Esophagus muscularis mucosa (tissue), 4 donors: ENCODE measurements at regions not wholly inside any gene's neighbourhood (a gene's known extent, or its start where the extent isn't known, plus 50 kb on each side); places are given as distances from the start of the nearest gene placed in this dataset.

Experiments used
- DNase-seq: peaks from one replicate; pipeline ENCODE4 v3.0.0-alpha.2; 2017; ENCODE audit errors: extremely low spot score
- H3K27ac ChIP-seq, 4 donors: fragments of 200-600 bp; sonication (generic); replicated peaks in 1 of 4; 1 replicate in 3 of 4; 2 replicates in 1 of 4; pipeline ENCODE4 v1.5.1; 2016 to 2019; ENCODE audit warnings: mild to moderate bottlenecking in 1 of 4
- H3K27me3 ChIP-seq, 4 donors: fragments of 200-600 bp; sonication (generic); one replicate each; pipeline versions ENCODE4 v1.5.1 to v1.6.0; 2016 to 2019
- H3K36me3 ChIP-seq, 4 donors: fragments of 200-600 bp; sonication (generic); one replicate each; pipeline ENCODE4 v1.5.1; 2016 to 2019
- H3K4me1 ChIP-seq, 4 donors: fragments of 200-600 bp; sonication (generic); one replicate each; pipeline ENCODE4 v1.5.1; 2016 to 2019
- H3K4me3 ChIP-seq, 4 donors: fragments of 200-600 bp; sonication (generic); 1 replicate in 2 of 4; 2 replicates in 2 of 4; pipeline ENCODE4 v1.5.1; 2016 to 2019; ENCODE audit warnings: mild to moderate bottlenecking in 4 of 4, moderate library complexity in 1 of 4
- H3K9me3 ChIP-seq, 4 donors: fragments of 200-600 bp; sonication (generic); 1 replicate in 3 of 4; 2 replicates in 1 of 4; pipeline ENCODE4 v1.5.1; 2016 to 2019
- EP300 ChIP-seq: sonication (generic); formaldehyde crosslinking; IDR thresholded peaks from one replicate; pipeline ENCODE4 v1.6.1; 2017; ENCODE audit warnings: antibody characterized with exemption
- POLR2A ChIP-seq: fragments of 450-650 bp; IDR thresholded peaks from one replicate; pipeline ENCODE4 v1.6.1; 2017; ENCODE audit warnings: antibody characterized with exemption, moderate library complexity, mild to moderate bottlenecking, low read depth
- POLR2AphosphoS5 ChIP-seq, 2 donors: sonication (generic); formaldehyde crosslinking; IDR thresholded peaks; one replicate each; pipeline ENCODE4 v1.6.1; 2017; ENCODE audit warnings: antibody characterized with exemption in 2 of 2
- WGBS: methylation state at CpG from one replicate; pipeline ENCODE4 v1.1.5; 2018; 5-methylcytosine and 5-hydroxymethylcytosine counted together
- intact Hi-C: fragments of 100-400 bp; cut with DNase I; formaldehyde crosslinking; loops from one replicate; pipeline ENCODE4 v1.15.1; 2023
- TF ChIP-seq, protein P1 (sequence below), 3 experiments: fragments of 200-600 bp in 2 of 3; fragments of 450-650 bp in 1 of 3; sonication (generic) in 2 of 3; IDR thresholded peaks; one replicate each; pipeline ENCODE4 v1.5.1; 2017 to 2019; ENCODE audit warnings: antibody characterized with exemption in 3 of 3, mild to moderate bottlenecking in 2 of 3, moderate library complexity in 1 of 3

DNA sequence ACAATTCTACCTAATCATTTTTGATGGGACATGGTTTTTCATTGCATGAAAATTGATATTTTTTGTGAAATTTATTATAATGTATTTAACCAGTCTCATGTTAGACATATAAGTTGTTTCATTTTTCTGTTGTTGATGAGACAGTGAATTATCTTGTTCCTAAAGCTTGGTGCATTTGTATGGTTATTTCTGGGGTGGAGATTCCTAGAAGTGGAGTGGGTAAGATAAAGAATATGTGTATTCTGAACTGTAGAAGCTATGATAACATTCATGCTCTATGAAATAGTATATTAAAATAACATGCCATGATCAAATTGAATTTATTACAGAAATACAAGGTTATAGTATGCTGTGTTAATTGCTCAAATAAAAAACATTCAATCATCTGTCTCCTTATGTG is 69.2 kb downstream of the BOLA3 start:
- DNase-seq, result no peak
- Histone ChIP-seq H3K9me3 (no peaks in the 10 kb centered on the region), H3K27me3 (no peaks in the 10 kb centered on the region), H3K4me1 (peaks cover 6 to 26% (median 11%) of the 10 kb centered on the region in 4 donors), H3K27ac (no peak overlapping the region), H3K4me3 (no peak overlapping the region), H3K36me3 (peaks cover 0 to 38% (median 8%) of the 10 kb centered on the region in 4 donors)
- TF ChIP-seq POLR2A (no peak), POLR2AphosphoS5 (IDR thresholded peaks at IDR 0.05) (no peak), EP300 (no peak)
- TF ChIP-seq, protein P1, sequence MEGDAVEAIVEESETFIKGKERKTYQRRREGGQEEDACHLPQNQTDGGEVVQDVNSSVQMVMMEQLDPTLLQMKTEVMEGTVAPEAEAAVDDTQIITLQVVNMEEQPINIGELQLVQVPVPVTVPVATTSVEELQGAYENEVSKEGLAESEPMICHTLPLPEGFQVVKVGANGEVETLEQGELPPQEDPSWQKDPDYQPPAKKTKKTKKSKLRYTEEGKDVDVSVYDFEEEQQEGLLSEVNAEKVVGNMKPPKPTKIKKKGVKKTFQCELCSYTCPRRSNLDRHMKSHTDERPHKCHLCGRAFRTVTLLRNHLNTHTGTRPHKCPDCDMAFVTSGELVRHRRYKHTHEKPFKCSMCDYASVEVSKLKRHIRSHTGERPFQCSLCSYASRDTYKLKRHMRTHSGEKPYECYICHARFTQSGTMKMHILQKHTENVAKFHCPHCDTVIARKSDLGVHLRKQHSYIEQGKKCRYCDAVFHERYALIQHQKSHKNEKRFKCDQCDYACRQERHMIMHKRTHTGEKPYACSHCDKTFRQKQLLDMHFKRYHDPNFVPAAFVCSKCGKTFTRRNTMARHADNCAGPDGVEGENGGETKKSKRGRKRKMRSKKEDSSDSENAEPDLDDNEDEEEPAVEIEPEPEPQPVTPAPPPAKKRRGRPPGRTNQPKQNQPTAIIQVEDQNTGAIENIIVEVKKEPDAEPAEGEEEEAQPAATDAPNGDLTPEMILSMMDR (IDR thresholded peaks at IDR 0.05), result no peak
- intact Hi-C loops, result no loop called here

DNA sequence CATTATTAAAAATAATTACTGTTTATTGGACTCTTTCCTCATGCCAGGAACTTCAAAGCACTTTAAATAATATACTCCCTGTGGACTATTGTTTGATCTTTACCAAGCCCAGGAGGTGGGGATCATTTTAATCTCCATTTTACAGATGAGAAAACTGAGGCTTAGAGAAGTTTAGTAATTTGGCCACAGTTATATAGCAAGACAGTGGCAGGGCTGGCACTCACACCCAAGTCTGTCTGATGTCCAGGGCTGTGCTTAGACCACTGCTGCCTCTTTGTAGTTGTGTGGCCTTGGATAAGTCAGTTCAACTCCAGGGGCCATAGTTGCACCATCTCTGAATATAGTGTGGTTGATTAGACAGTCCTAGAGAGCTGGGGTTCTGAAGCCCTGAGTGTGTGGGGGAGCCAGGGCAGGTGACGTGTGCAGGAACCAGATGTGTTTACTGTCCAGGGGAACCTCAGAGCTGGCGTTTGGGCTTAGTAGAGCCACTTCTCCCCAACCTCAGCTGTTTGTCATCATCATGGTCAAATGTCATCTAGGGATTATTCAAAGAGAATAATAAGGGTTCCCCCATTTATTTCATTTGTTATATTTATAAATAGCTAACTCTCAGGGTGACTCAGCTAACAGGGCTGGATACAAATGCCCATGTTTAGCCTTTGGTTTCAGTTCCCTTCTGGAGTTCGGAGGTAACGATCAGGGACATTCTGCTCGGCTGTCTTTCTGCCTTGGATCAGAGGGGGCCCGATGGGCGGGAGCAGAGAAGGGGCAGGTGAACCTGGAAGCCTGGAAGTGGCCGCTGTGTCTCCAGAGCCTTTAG is 68.0 kb downstream of the BOLA3 start:
- Histone ChIP-seq H3K9me3 (no peaks in the 10 kb centered on the region), H3K27me3 (no peaks in the 10 kb centered on the region), H3K27ac (peak overlapping the region in 3 of 4 donors; percentile 4 to 13 (median 11)), H3K4me1 (peaks cover 6 to 26% (median 11%) of the 10 kb centered on the region in 4 donors), H3K4me3 (peak overlapping the region in 3 of 4 donors; percentile 2 to 26 (median 24)), H3K36me3 (peaks cover 0 to 37% (median 10%) of the 10 kb centered on the region in 4 donors)
- intact Hi-C loops, result loop anchor here (5.0 kb wide), 1 partner anchor 32 kb away; no protein-coding TSS in a partner anchor
- TF ChIP-seq, protein P1 (IDR thresholded peaks at IDR 0.05), result no peak
- no peak for TF ChIP-seq POLR2A
- TF ChIP-seq EP300, result no peak
- TF ChIP-seq POLR2AphosphoS5 (IDR thresholded peaks at IDR 0.05), result no peak
- WGBS, result 62% methylated on average over 8 of the region's 8 CpGs
- DNase-seq, result no peak

DNA sequence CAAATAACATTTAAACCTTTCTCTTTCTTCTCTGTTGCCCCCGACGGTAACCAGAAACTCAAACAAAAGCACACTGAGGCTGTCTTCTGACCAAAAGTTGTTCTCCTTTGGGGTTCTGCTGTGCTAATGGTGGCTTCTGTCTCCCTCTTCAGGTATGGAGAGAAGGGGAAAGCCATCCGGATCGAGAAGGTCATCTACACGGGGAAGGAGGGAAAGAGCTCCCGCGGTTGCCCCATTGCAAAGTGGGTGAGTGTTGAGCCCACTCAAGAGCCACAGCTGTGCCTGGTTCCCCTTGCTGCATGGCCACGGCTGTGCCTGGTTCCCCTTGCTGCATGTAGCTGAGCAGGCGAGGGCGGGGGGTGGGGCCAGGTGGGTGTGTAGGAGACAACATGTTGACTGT is 67.4 kb downstream of the BOLA3 start:
- intact Hi-C loops, result loop anchor here (5.0 kb wide), 1 partner anchor 33 kb away; no protein-coding TSS in a partner anchor
- 41% methylated on average over 5 of the region's 10 CpGs for WGBS
- H3K4me3 ChIP-seq, result peak overlapping the region in 3 of 4 donors; percentile 2 to 26 (median 24)

DNA sequence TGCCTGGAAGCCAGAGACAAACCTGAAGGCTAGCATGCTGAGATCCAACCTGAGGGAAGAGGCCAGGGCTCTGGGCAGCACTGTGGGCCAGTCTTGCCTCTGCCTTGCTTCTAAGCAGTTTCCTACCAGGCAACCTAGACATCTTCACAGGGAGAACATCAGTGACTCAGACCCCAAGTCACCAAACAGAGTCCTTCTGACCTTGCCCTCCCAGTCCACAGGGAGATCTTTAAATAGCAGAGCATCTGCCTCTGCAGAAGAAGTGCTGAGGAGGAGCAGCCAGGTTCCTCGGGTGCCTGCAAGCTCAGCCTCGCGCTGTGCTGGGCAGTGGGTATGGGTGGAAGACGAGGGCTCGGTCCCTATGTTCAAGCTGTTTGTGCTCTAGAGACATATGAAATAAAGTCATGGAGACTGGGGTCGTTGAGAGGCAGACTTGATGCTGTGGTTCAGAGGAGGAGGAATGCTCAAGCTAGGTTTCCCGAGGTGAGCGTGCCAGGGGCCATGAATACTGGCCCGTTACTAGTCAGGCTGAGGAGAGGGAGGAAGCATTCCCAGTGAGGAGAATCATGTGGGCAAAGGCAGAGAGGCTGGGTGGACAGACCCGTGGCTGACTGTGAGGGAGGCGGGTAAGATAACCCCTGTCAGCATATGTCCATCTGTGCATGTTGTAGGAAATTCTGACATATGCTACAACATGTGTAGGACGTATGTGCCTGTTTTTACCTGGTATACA is 66.5 kb downstream of the BOLA3 start:
- H3K9me3 ChIP-seq, result no peaks in the 10 kb centered on the region
- no peak for TF ChIP-seq POLR2A
- no peak for TF ChIP-seq POLR2AphosphoS5 (IDR thresholded peaks at IDR 0.05)
- intact Hi-C loops, result loop anchor here (5.0 kb wide), 1 partner anchor 34 kb away; no protein-coding TSS in a partner anchor
- H3K36me3 ChIP-seq, result peaks cover 3 to 41% (median 10%) of the 10 kb centered on the region in 4 donors
- peaks cover 6 to 26% (median 11%) of the 10 kb centered on the region in 4 donors for H3K4me1 ChIP-seq
- DNase-seq, result no peak
- no peak overlapping the region for H3K4me3 ChIP-seq
- no peaks in the 10 kb centered on the region for H3K27me3 ChIP-seq
- H3K27ac ChIP-seq, result no peak overlapping the region
- 92% methylated on average over 12 of the region's 12 CpGs for WGBS

More for the DNA sequence above, 67.4 kb downstream of the BOLA3 start:
- Histone ChIP-seq H3K9me3 (no peaks in the 10 kb centered on the region), H3K36me3 (peaks cover 0 to 38% (median 10%) of the 10 kb centered on the region in 4 donors), H3K27ac (peak overlapping the region in 3 of 4 donors; percentile 4 to 13 (median 11)), H3K4me1 (peaks cover 6 to 26% (median 11%) of the 10 kb centered on the region in 4 donors), H3K27me3 (no peaks in the 10 kb centered on the region)
- no peak for DNase-seq
- TF ChIP-seq POLR2AphosphoS5 (IDR thresholded peaks at IDR 0.05) (no peak), EP300 (no peak), POLR2A (no peak)
- TF ChIP-seq, protein P1 (IDR thresholded peaks at IDR 0.05), result peak; percentile 25 to 47 (median 47)

DNA sequence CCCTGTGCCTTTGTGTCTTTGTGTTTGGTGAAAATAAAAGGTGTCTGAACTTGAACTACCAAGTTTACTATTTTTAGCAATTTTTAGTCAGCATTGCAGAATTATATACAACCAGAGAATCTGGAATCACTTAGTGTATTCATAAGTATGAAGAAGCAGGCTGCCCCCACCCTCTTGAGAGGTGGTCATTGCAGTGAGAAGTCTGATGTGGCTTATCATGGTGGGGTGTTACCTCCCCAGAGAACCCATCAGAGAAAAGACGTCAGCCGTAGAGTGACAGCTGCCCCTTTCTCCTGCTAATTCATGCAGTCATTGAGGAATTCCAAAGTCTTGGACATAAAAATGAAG is 66.0 kb downstream of the BOLA3 start:
- no peaks in the 10 kb centered on the region for H3K9me3 ChIP-seq
- H3K4me3 ChIP-seq, result no peak overlapping the region
- WGBS, result 78% methylated on average over 2 of the region's 2 CpGs
- DNase-seq, result no peak
- intact Hi-C loops, result loop anchor here (5.0 kb wide), 1 partner anchor 34 kb away; no protein-coding TSS in a partner anchor
- H3K4me1 ChIP-seq, result peaks cover 6 to 26% (median 11%) of the 10 kb centered on the region in 4 donors
- peaks cover 3 to 41% (median 10%) of the 10 kb centered on the region in 4 donors for H3K36me3 ChIP-seq
- no peak for TF ChIP-seq POLR2AphosphoS5 (IDR thresholded peaks at IDR 0.05)
- TF ChIP-seq POLR2A, result no peak
- TF ChIP-seq EP300, result no peak
- TF ChIP-seq, protein P1 (IDR thresholded peaks at IDR 0.05), result no peak
- no peaks in the 10 kb centered on the region for H3K27me3 ChIP-seq
- no peak overlapping the region for H3K27ac ChIP-seq
